ENCODE measurements at regions not wholly inside any gene's neighbourhood (a gene's known extent, or its start where the extent isn't known, plus 50 kb on each side); places are given as distances from the start of the nearest gene placed in this dataset.

DNA sequence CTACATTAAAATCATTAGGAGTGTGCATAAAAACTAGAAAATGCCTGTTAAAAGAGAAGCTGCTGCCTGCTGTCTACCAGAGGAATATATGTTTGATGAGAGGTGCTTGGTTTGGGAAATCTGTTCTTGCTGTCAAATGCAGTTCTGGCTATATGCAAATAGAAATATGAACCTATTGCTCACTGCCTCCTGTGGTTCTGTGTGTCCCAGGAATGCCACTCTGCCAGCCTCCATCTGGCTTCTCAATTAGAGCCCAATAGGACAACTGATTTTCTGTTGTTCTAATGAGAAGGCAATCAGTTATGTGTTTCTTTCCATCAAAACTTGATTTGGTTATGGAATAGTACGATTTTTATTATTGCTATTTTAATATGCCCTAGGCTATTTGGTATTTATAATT lies 759.7 kb downstream of the HDGFL1 start:
- Histone ChIP-seq H3K9me3 (no peaks in the 10 kb centered on the region), H3K4me3 (no peak overlapping the region), H3K27ac (no peak overlapping the region), H3K27me3 (no peaks in the 10 kb centered on the region), H3K36me3 (no peaks in the 10 kb centered on the region), H3K4me1 (no peaks in the 10 kb centered on the region)
- TF ChIP-seq, protein P1, sequence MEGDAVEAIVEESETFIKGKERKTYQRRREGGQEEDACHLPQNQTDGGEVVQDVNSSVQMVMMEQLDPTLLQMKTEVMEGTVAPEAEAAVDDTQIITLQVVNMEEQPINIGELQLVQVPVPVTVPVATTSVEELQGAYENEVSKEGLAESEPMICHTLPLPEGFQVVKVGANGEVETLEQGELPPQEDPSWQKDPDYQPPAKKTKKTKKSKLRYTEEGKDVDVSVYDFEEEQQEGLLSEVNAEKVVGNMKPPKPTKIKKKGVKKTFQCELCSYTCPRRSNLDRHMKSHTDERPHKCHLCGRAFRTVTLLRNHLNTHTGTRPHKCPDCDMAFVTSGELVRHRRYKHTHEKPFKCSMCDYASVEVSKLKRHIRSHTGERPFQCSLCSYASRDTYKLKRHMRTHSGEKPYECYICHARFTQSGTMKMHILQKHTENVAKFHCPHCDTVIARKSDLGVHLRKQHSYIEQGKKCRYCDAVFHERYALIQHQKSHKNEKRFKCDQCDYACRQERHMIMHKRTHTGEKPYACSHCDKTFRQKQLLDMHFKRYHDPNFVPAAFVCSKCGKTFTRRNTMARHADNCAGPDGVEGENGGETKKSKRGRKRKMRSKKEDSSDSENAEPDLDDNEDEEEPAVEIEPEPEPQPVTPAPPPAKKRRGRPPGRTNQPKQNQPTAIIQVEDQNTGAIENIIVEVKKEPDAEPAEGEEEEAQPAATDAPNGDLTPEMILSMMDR (IDR thresholded peaks at IDR 0.05): no peak
- DNase-seq (ENCODE audit: low spot score): no peak

DNA sequence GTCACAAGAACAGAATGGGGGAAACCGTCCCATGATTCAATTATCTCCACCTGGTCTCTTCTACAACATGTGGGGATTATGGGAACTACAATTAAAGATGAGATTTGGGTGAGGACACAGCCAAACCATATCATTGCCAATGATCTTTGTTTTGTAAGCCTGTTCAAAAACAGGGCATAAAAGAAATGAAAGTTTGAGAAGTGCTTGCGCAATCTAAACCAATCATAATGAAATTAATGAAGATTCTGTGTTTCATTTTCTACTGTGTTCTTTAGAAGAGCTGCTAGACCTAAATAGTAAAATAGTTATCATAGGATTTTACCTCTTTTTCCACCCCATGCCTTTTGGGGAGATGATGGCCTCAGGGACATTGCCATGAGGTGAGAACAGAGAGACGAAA lies 761.3 kb downstream of the HDGFL1 start:
- H3K27ac ChIP-seq: no peak overlapping the region
- H3K9me3 ChIP-seq: no peaks in the 10 kb centered on the region
- TF ChIP-seq, protein P1 (IDR thresholded peaks at IDR 0.05): no peak
- no peak for DNase-seq (ENCODE audit: low spot score)
- H3K27me3 ChIP-seq: no peaks in the 10 kb centered on the region
- no peaks in the 10 kb centered on the region for H3K36me3 ChIP-seq
- H3K4me3 ChIP-seq: no peak overlapping the region
- no peaks in the 10 kb centered on the region for H3K4me1 ChIP-seq

DNA sequence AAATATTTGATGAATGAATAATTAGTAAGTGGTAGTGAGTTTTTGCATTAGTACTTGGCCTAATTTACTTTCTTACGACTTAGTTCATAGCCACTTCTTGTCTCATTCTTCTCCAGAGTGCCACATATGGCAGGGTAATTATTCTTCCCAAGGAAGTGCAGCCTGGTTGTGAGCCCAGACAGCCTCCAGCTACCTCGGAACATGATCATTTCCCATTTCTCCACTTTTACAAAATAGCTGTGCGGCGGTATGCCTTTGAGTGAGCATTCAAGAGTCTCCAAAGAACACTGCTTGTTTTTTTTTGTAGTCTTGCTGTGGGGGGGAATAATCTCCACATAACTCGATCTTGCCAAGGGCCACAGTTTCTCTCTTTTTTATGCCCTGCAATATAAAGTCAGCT lies 765.0 kb downstream of the HDGFL1 start:
- TF ChIP-seq, protein P1 (IDR thresholded peaks at IDR 0.05): no peak
- Histone ChIP-seq H3K4me3 (no peak overlapping the region), H3K27me3 (no peaks in the 10 kb centered on the region), H3K4me1 (no peaks in the 10 kb centered on the region), H3K27ac (no peak overlapping the region), H3K9me3 (no peaks in the 10 kb centered on the region), H3K36me3 (no peaks in the 10 kb centered on the region)
- no peak for DNase-seq (ENCODE audit: low spot score)

DNA sequence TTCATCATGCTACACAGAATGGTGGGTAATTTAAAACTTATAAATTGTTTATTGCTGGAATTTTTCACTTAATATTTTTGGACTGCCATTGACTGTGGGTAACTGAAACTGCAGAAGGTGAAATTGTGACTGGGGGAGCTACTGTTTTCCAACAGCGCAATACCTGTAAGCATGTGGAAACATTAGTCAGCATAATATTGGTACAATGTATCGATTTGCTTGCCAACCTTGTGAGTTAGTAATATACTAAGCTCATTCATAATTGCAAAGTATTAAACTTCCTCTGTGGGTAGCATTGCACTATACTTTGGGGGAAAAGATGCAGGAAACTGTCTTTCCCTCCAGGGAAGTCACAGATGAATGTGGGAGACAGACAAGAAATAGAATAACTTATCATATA lies 766.5 kb downstream of the HDGFL1 start:
- DNase-seq (ENCODE audit: low spot score): no peak
- no peaks in the 10 kb centered on the region for H3K36me3 ChIP-seq
- TF ChIP-seq, protein P1 (IDR thresholded peaks at IDR 0.05): no peak
- H3K27ac ChIP-seq: no peak overlapping the region
- no peaks in the 10 kb centered on the region for H3K4me1 ChIP-seq
- no peaks in the 10 kb centered on the region for H3K27me3 ChIP-seq
- H3K4me3 ChIP-seq: no peak overlapping the region
- H3K9me3 ChIP-seq: no peaks in the 10 kb centered on the region

DNA sequence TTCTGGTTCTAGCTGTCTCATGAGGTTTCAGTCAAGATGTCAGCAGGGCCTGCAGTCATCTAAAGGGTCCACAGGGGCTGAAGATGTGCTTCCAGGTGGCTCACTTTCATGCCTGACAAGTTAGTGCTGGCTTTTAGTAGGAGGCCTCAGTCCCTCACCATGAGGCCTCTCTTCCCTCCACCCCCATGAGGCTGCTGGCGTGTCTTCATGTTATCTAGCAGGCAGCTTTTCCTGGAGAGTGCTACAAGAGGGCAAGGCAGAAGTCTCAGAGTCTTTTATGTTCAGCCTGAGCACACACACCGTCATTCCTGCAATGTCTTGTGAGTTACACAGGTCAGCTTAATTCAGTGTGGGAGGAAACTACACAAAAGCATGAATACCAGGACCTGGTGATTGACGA lies 769.9 kb downstream of the HDGFL1 start:
- Histone ChIP-seq H3K4me3 (no peak overlapping the region), H3K36me3 (no peaks in the 10 kb centered on the region), H3K4me1 (no peaks in the 10 kb centered on the region), H3K9me3 (no peaks in the 10 kb centered on the region), H3K27ac (no peak overlapping the region), H3K27me3 (no peaks in the 10 kb centered on the region)
- TF ChIP-seq, protein P1 (IDR thresholded peaks at IDR 0.05): no peak
- no peak for DNase-seq (ENCODE audit: low spot score)

DNA sequence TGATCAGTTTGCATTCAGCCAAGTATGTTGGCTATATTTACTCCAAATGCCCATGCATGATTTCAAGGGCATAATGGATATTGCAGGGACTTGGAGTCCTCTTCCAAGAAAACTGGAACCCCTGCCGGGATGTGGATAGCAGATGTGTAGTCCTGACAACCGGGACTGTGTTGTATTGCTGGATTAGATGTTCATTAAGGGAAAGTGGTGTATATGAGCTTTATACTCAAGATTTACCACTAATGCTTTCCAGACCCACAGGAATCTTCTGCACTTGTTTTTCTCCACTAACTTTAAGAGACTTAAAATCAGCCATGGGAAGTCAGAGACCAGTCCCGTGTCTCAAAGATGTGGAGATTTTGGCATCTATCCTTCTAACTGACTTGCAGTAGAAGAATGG lies 770.9 kb downstream of the HDGFL1 start:
- Histone ChIP-seq H3K4me1 (no peaks in the 10 kb centered on the region), H3K9me3 (no peaks in the 10 kb centered on the region), H3K36me3 (no peaks in the 10 kb centered on the region), H3K4me3 (no peak overlapping the region), H3K27me3 (no peaks in the 10 kb centered on the region), H3K27ac (no peak overlapping the region)
- no peak for DNase-seq (ENCODE audit: low spot score)
- TF ChIP-seq, protein P1 (IDR thresholded peaks at IDR 0.05): no peak

Measured in right atrium auricular region (tissue), 2 donors.